HCT116 (cell line): ENCODE measurements at regions not wholly inside any gene's neighbourhood (a gene's known extent, or its start where the extent isn't known, plus 50 kb on each side); places are given as distances from the start of the nearest gene placed in this dataset.

Source experiments
- EGR1 ChIP-seq: IDR thresholded peaks from 2 replicates; pipeline ENCODE4 v1.6.1; 2012; ENCODE audit warnings: low read depth
- ELF1 ChIP-seq: IDR thresholded peaks from 2 replicates; pipeline ENCODE4 v1.6.1; 2012; ENCODE audit warnings: low read depth, borderline replicate concordance
- EZH2 ChIP-seq: fragments of 200-600 bp; sonication (generic); IDR thresholded peaks from 2 replicates; pipeline ENCODE4 v1.6.1; 2017; ENCODE audit warnings: antibody characterized with exemption, mixed run types
- FOSL1 ChIP-seq: IDR thresholded peaks from 2 replicates; pipeline ENCODE4 v1.6.1; 2012; ENCODE audit warnings: low read depth
- SIN3A ChIP-seq: IDR thresholded peaks from 2 replicates; pipeline ENCODE4 v1.6.1; 2012; ENCODE audit warnings: low read depth
- TF ChIP-seq, protein P1 (sequence below), 3 experiments: fragments of 200-600 bp in 1 of 3; sonication (generic) in 1 of 3; IDR thresholded peaks in 2 of 3; conservative IDR thresholded peaks in 1 of 3; 2 replicates each; pipeline ENCODE4 v1.5.1; 2012 to 2017; ENCODE audit warnings: low read depth in 2 of 3, low read length in 2 of 3, antibody characterized with exemption in 1 of 3, borderline replicate concordance in 1 of 3, control low read depth in 1 of 3, mild to moderate bottlenecking in 1 of 3, mixed read lengths in 1 of 3, mixed run types in 1 of 3, moderate library complexity in 1 of 3; ENCODE audit not compliant: insufficient read depth in 1 of 3
- TF ChIP-seq, protein P2 (sequence below): IDR thresholded peaks from 2 replicates; pipeline ENCODE4 v1.6.1; 2012; ENCODE audit warnings: low read depth
- TF ChIP-seq, protein P3 (sequence below): IDR thresholded peaks from 2 replicates; pipeline ENCODE4 v1.6.1; 2011; ENCODE audit warnings: mild to moderate bottlenecking, low read length, moderate library complexity; ENCODE audit not compliant: insufficient replicate concordance; ENCODE audit errors: extremely low read depth

DNA sequence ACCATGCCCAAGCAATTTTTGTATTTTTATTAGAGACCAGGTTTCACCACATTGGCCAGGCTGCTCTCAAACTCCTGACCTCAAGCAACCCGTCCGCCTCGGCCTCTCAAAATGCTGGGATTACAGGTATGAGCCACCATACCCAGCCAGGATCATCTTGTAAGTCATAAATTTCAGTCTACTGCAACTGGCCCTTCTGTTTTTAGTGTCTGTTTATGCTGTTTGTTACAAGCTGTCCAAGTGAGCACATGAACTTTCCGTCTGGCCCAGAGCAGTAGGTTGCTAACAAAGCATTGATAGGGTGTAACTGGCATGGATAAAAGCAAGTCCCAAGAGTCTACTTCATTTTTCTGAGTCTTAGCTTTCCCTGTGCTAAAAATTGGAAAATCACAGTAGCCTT is 164.4 kb upstream of the NT5C1B start:
- TF ChIP-seq, protein P1, sequence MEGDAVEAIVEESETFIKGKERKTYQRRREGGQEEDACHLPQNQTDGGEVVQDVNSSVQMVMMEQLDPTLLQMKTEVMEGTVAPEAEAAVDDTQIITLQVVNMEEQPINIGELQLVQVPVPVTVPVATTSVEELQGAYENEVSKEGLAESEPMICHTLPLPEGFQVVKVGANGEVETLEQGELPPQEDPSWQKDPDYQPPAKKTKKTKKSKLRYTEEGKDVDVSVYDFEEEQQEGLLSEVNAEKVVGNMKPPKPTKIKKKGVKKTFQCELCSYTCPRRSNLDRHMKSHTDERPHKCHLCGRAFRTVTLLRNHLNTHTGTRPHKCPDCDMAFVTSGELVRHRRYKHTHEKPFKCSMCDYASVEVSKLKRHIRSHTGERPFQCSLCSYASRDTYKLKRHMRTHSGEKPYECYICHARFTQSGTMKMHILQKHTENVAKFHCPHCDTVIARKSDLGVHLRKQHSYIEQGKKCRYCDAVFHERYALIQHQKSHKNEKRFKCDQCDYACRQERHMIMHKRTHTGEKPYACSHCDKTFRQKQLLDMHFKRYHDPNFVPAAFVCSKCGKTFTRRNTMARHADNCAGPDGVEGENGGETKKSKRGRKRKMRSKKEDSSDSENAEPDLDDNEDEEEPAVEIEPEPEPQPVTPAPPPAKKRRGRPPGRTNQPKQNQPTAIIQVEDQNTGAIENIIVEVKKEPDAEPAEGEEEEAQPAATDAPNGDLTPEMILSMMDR (IDR thresholded peaks at IDR 0.05 in 2 of 3, conservative IDR thresholded peaks at IDR 0.05 in 1 of 3; ENCODE audit: borderline replicate concordance in 1 of 3, insufficient read depth in 1 of 3, low read depth in 2 of 3, low read length in 2 of 3), result no peak
- TF ChIP-seq SIN3A (no peak), EGR1 (no peak), FOSL1 (no peak), EZH2 (no peak), ELF1 (no peak)
- TF ChIP-seq, protein P2, sequence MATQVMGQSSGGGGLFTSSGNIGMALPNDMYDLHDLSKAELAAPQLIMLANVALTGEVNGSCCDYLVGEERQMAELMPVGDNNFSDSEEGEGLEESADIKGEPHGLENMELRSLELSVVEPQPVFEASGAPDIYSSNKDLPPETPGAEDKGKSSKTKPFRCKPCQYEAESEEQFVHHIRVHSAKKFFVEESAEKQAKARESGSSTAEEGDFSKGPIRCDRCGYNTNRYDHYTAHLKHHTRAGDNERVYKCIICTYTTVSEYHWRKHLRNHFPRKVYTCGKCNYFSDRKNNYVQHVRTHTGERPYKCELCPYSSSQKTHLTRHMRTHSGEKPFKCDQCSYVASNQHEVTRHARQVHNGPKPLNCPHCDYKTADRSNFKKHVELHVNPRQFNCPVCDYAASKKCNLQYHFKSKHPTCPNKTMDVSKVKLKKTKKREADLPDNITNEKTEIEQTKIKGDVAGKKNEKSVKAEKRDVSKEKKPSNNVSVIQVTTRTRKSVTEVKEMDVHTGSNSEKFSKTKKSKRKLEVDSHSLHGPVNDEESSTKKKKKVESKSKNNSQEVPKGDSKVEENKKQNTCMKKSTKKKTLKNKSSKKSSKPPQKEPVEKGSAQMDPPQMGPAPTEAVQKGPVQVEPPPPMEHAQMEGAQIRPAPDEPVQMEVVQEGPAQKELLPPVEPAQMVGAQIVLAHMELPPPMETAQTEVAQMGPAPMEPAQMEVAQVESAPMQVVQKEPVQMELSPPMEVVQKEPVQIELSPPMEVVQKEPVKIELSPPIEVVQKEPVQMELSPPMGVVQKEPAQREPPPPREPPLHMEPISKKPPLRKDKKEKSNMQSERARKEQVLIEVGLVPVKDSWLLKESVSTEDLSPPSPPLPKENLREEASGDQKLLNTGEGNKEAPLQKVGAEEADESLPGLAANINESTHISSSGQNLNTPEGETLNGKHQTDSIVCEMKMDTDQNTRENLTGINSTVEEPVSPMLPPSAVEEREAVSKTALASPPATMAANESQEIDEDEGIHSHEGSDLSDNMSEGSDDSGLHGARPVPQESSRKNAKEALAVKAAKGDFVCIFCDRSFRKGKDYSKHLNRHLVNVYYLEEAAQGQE, result no peak
- TF ChIP-seq, protein P3, sequence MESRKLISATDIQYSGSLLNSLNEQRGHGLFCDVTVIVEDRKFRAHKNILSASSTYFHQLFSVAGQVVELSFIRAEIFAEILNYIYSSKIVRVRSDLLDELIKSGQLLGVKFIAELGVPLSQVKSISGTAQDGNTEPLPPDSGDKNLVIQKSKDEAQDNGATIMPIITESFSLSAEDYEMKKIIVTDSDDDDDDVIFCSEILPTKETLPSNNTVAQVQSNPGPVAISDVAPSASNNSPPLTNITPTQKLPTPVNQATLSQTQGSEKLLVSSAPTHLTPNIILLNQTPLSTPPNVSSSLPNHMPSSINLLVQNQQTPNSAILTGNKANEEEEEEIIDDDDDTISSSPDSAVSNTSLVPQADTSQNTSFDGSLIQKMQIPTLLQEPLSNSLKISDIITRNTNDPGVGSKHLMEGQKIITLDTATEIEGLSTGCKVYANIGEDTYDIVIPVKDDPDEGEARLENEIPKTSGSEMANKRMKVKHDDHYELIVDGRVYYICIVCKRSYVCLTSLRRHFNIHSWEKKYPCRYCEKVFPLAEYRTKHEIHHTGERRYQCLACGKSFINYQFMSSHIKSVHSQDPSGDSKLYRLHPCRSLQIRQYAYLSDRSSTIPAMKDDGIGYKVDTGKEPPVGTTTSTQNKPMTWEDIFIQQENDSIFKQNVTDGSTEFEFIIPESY, result no peak
